CD4-positive, alpha-beta T cell (primary cell): ENCODE measurements at regions not wholly inside any gene's neighbourhood (a gene's known extent, or its start where the extent isn't known, plus 50 kb on each side); places are given as distances from the start of the nearest gene placed in this dataset.

Experiments
- ATAC-seq: fragments of 200-7000 bp; cut with Tn5 transposase; one replicate; pipeline ENCODE4 v1.10.0; 2022; ENCODE audit warnings: mild to moderate bottlenecking; ENCODE audit not compliant: poor library complexity
- CTCF ChIA-PET: fragments of 350-600 bp; sonication (Branson Sonifier 250); formaldehyde crosslinking; loops from one replicate; lab custom pipeline; 2021; ENCODE audit warnings: antibody characterized with exemption, inconsistent platforms; lab: Charles Lee
- POLR2A ChIA-PET: fragments of 350-600 bp; sonication (Branson Sonifier 250); formaldehyde crosslinking; loops from one replicate; lab custom pipeline; 2021; ENCODE audit warnings: antibody characterized with exemption, inconsistent platforms; lab: Charles Lee
- DNase-seq, 14 experiments: peaks; one replicate each; pipeline ENCODE4 v3.0.0-alpha.2; 2013 to 2020; ENCODE audit warnings: mixed read lengths in 2 of 14
- H3K27ac ChIP-seq, 2 donors: one replicate each; pipeline versions ENCODE4 v1.5.1 to v1.7.0; 2013; ENCODE audit warnings: low read length in 2 of 2, low read depth in 1 of 2, mild to moderate bottlenecking in 1 of 2
- H3K27me3 ChIP-seq, 2 experiments: 1 replicate in 1 of 2; 2 replicates in 1 of 2; pipeline versions ENCODE4 v1.6.1 to v1.7.0; 2013; ENCODE audit warnings: low read length in 2 of 2, control low read depth in 1 of 2, mild to moderate bottlenecking in 1 of 2, moderate library complexity in 1 of 2; ENCODE audit not compliant: insufficient read depth in 2 of 2, control insufficient read depth in 1 of 2
- H3K36me3 ChIP-seq: one replicate; pipeline ENCODE4 v1.6.1; 2013; ENCODE audit warnings: low read length, control low read depth; ENCODE audit not compliant: insufficient read depth
- H3K4me1 ChIP-seq: one replicate; pipeline ENCODE4 v1.6.1; 2013; ENCODE audit warnings: low read length, control low read depth; ENCODE audit not compliant: insufficient read depth
- H3K4me3 ChIP-seq: one replicate; pipeline ENCODE4 v1.5.1; 2013; ENCODE audit warnings: mild to moderate bottlenecking, low read length, moderate library complexity
- H3K9me3 ChIP-seq, 2 experiments: 1 replicate in 1 of 2; 2 replicates in 1 of 2; pipeline versions ENCODE4 v1.6.1 to v1.7.0; 2013; ENCODE audit warnings: low read length in 2 of 2, mild to moderate bottlenecking in 2 of 2, control low read depth in 1 of 2, moderate library complexity in 1 of 2; ENCODE audit not compliant: control insufficient read depth in 1 of 2, insufficient read depth in 1 of 2
- H3K27ac Mint-ChIP-seq: one replicate; pipeline ENCODE4 v1.8.0; 2020; ENCODE audit warnings: mixed read lengths
- H3K27me3 Mint-ChIP-seq: one replicate; pipeline ENCODE4 v1.8.0; 2021; ENCODE audit warnings: mixed read lengths
- H3K36me3 Mint-ChIP-seq: one replicate; pipeline ENCODE4 v1.8.0; 2021; ENCODE audit warnings: low read depth, mixed read lengths
- H3K4me1 Mint-ChIP-seq: one replicate; pipeline ENCODE4 v1.8.0; 2021; ENCODE audit warnings: low read depth, mixed read lengths
- H3K4me3 Mint-ChIP-seq: one replicate; pipeline ENCODE4 v1.8.0; 2020; ENCODE audit warnings: mild to moderate bottlenecking, mixed read lengths
- H3K9me3 Mint-ChIP-seq: one replicate; pipeline ENCODE4 v1.8.0; 2020; ENCODE audit warnings: mixed read lengths
- CTCF ChIP-seq: fragments of 200-600 bp; IDR thresholded peaks from one replicate; pipeline ENCODE4 v1.8.0; 2022; ENCODE audit warnings: antibody characterized with exemption, mild to moderate bottlenecking
- intact Hi-C, 2 experiments: fragments of 100-400 bp; cut with DNase I in 1 of 2; cut with micrococcal nuclease in 1 of 2; formaldehyde crosslinking; loops; one replicate each; pipeline versions ENCODE4 v1.15.1 to v1.9.0; 2023 to 2025; cut with DNase I, micrococcal nuclease

GRCh38 chr12:115210533-115211252, 526.7 kb upstream of the TBX3 start:
- ChIA-PET CTCF (no interaction called here), POLR2A (no interaction called here)
- Mint-ChIP-seq H3K36me3 (no peaks in the 10 kb centered on the region), H3K4me1 (no peaks in the 10 kb centered on the region), H3K27ac (no peak overlapping the region), H3K9me3 (no peaks in the 10 kb centered on the region), H3K27me3 (no peaks in the 10 kb centered on the region), H3K4me3 (no peak overlapping the region)
- Histone ChIP-seq H3K4me3 (no peak overlapping the region), H3K4me1 (no peaks in the 10 kb centered on the region), H3K27ac (no peak overlapping the region), H3K9me3 (peaks cover 0 to 15% of the 10 kb centered on the region in 2 experiments), H3K27me3 (no peaks in the 10 kb centered on the region), H3K36me3 (no peaks in the 10 kb centered on the region)
- no peak for TF ChIP-seq CTCF
- DNase-seq (no peak), ATAC-seq (no peak)
- intact Hi-C loops = no loop called here

- DNase-seq = no peak
- no peaks in the 10 kb centered on the region for H3K27me3 Mint-ChIP-seq
- H3K36me3 Mint-ChIP-seq = no peaks in the 10 kb centered on the region
- ChIA-PET POLR2A (no interaction called here), CTCF (no interaction called here)
- H3K4me3 Mint-ChIP-seq = no peak overlapping the region
- intact Hi-C loops = no loop called here
- Histone ChIP-seq H3K9me3 (peaks cover 0 to 15% of the 10 kb centered on the region in 2 experiments), H3K27me3 (no peaks in the 10 kb centered on the region), H3K36me3 (no peaks in the 10 kb centered on the region), H3K27ac (no peak overlapping the region), H3K4me3 (no peak overlapping the region), H3K4me1 (no peaks in the 10 kb centered on the region)
- H3K4me1 Mint-ChIP-seq = no peaks in the 10 kb centered on the region
- ATAC-seq = no peak
- H3K27ac Mint-ChIP-seq = no peak overlapping the region
- H3K9me3 Mint-ChIP-seq = no peaks in the 10 kb centered on the region
- TF ChIP-seq CTCF = no peak
Observed at GRCh38 chr12:115209230-115209629, 525.3 kb upstream of the TBX3 start.

- no peaks in the 10 kb centered on the region for H3K36me3 ChIP-seq
- H3K27ac ChIP-seq = no peak overlapping the region
- ChIA-PET POLR2A (no interaction called here), CTCF (no interaction called here)
- H3K4me1 ChIP-seq = no peaks in the 10 kb centered on the region
- Mint-ChIP-seq H3K27ac (no peak overlapping the region), H3K4me3 (no peak overlapping the region), H3K27me3 (no peaks in the 10 kb centered on the region), H3K9me3 (no peaks in the 10 kb centered on the region), H3K36me3 (no peaks in the 10 kb centered on the region), H3K4me1 (no peaks in the 10 kb centered on the region)
- no peaks in the 10 kb centered on the region for H3K27me3 ChIP-seq
- TF ChIP-seq CTCF = no peak
- H3K9me3 ChIP-seq = peaks cover 0 to 11% of the 10 kb centered on the region in 2 experiments
- no peak overlapping the region for H3K4me3 ChIP-seq
- no peak for DNase-seq
- ATAC-seq = no peak
- intact Hi-C loops = no loop called here
Observed at GRCh38 chr12:115208098-115208497, 524.1 kb upstream of the TBX3 start.
